HL-60 (cell line): ENCODE measurements at regions not wholly inside any gene's neighbourhood (a gene's known extent, or its start where the extent isn't known, plus 50 kb on each side); places are given as distances from the start of the nearest gene placed in this dataset.

Experiments used
- CTCF ChIP-seq: IDR thresholded peaks from one replicate; pipeline ENCODE4 v1.5.1; 2011; ENCODE audit warnings: low read length, control low read depth, inconsistent platforms; ENCODE audit not compliant: insufficient read depth
- REST ChIP-seq: IDR thresholded peaks from 2 replicates; pipeline ENCODE4 v1.6.1; 2012; ENCODE audit warnings: low read depth; ENCODE audit not compliant: insufficient replicate concordance

GRCh38 chr3:196143708-196144382 is 62.0 kb upstream of the TFRC start:
- TF ChIP-seq CTCF (no peak), REST (no peak)
